Stimulated activated naive CD8-positive, alpha-beta T cell treated with anti-CD3 and anti-CD28 coated beads, Interleukin-15, amount 100 ng/mL, for 72 hours (primary cell): ENCODE measurements at regions not wholly inside any gene's neighbourhood (a gene's known extent, or its start where the extent isn't known, plus 50 kb on each side); places are given as distances from the start of the nearest gene placed in this dataset.

ENCODE experiments used
- ATAC-seq: fragments of 150-1000 bp; cut with Tn5 transposase; 2 replicates; pipeline ENCODE4 v1.10.0; 2021; ENCODE audit warnings: mild to moderate bottlenecking, moderate library complexity
- DNase-seq, 2 donors: peaks; one replicate each; pipeline ENCODE4 v3.0.0; 2021 to 2022
- H3K27ac Mint-ChIP-seq, 2 donors: one replicate each; pipeline ENCODE4 v1.8.0; 2022; ENCODE audit warnings: mild to moderate bottlenecking in 2 of 2, mixed read lengths in 2 of 2, moderate library complexity in 2 of 2
- H3K27me3 Mint-ChIP-seq: one replicate; pipeline ENCODE4 v1.8.0; 2022; ENCODE audit warnings: mixed read lengths
- H3K4me1 Mint-ChIP-seq: one replicate; pipeline ENCODE4 v1.8.0; 2022; ENCODE audit warnings: mild to moderate bottlenecking, mixed read lengths
- H3K4me3 Mint-ChIP-seq, 2 donors: one replicate each; pipeline ENCODE4 v1.8.0; 2022; ENCODE audit warnings: mild to moderate bottlenecking in 2 of 2, mixed read lengths in 2 of 2, moderate library complexity in 1 of 2
- H3K9me3 Mint-ChIP-seq, 2 donors: one replicate each; pipeline ENCODE4 v1.8.0; 2022; ENCODE audit warnings: mixed read lengths in 2 of 2

DNA sequence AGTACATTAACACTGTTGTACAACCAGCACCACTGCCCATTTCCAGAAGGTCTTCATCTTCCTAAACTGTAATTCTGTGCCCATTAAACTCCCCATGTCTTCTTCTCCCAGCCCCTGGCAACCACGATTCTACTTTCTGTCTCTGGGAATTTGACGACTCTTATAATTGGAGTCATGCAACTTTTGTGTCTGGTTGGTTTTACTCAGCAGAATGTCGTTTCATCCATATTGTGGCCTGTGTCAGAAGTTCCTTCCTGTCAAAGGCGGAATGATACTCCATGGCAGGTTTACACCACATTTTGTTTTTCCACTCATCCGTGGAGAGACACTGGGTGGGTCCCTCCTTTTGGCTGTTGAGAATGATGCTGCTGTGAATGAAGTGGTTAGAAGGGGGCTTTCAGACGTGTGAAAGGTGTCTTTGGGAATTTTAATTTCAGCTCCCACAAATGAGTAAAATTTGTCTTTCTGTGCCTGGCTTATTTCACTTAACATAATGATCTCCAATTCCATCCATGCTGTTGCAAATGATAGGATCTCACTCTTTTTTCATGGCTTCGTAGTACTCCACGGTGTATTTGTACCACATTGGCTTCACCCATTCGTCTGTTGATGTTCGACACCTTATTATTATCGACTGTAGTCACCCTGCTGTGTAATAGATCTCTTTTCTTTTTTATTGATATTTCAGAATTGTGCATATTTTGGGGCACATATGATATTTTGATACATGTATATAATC lies 86.1 kb upstream of the SEPTIN5 start:
- no peaks in the 10 kb centered on the region for H3K9me3 Mint-ChIP-seq
- no peak overlapping the region for H3K27ac Mint-ChIP-seq
- no peak for ATAC-seq
- DNase-seq, result no peak
- peaks cover 19% of the 10 kb centered on the region for H3K4me1 Mint-ChIP-seq
- no peaks in the 10 kb centered on the region for H3K27me3 Mint-ChIP-seq
- no peak overlapping the region for H3K4me3 Mint-ChIP-seq

DNA sequence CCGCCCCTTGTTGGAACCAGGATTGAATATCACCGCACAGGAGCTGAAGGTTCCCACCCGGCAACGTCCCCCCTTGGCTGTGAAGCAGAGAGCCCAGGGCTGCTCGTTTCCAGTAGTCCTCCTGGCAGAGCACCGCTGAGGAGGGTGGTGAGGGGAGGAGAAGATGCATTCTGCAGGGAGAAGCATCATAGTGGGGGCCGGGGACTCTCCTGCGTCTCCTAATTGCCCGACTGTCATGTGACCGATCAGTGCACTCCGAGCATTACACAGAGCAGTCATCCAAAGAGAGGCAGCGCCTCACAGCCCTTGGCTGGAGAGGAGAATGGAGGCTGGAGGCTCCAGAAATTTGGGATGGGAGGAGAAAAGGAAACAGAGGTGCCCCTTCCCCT lies 85.0 kb upstream of the SEPTIN5 start:
- no peaks in the 10 kb centered on the region for H3K9me3 Mint-ChIP-seq
- ATAC-seq, result no peak
- no peak for DNase-seq
- peak overlapping the region in 1 of 2 donors; percentile 50 for H3K27ac Mint-ChIP-seq
- no peaks in the 10 kb centered on the region for H3K27me3 Mint-ChIP-seq
- peaks cover 19% of the 10 kb centered on the region for H3K4me1 Mint-ChIP-seq
- no peak overlapping the region for H3K4me3 Mint-ChIP-seq

DNA sequence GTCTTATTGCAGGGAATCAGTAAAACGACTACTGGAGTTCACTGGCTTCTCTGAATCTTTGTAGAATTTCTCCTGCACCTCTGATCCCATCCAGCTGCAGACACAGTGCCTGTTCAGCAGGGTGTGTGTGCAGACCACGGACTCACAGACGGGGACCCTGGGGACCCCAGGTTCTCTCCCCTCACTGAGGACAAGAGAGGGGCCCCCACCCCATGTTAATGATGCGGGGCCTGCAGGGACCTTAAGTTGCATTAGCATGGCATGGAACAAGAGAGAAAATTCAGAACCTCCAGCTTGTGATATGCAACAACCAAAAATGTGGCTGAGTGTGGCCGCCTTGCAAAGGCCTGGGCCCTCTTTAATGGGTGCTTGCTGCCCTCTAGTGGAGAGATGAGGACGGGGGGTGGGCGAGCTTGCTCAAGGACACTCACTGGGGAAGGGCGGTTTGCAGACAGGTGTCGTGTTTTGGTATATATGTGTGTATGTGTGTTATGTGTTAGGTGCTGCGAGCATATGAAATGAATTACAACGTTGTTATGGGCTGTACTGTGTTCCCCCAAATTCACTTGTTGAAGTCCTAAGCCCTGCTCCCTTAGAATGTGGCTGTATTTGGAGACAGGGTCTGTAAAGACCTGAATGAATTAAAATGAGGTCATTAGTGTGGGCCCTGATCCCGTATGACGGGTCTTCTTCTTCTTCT lies 84.4 kb upstream of the SEPTIN5 start:
- peak; percentile 83 to 85 for DNase-seq
- H3K27ac Mint-ChIP-seq, result no peak overlapping the region
- peak; percentile 95 for ATAC-seq
- H3K9me3 Mint-ChIP-seq, result no peaks in the 10 kb centered on the region
- H3K4me3 Mint-ChIP-seq, result no peak overlapping the region
- H3K27me3 Mint-ChIP-seq, result no peaks in the 10 kb centered on the region
- H3K4me1 Mint-ChIP-seq, result peaks cover 19% of the 10 kb centered on the region

DNA sequence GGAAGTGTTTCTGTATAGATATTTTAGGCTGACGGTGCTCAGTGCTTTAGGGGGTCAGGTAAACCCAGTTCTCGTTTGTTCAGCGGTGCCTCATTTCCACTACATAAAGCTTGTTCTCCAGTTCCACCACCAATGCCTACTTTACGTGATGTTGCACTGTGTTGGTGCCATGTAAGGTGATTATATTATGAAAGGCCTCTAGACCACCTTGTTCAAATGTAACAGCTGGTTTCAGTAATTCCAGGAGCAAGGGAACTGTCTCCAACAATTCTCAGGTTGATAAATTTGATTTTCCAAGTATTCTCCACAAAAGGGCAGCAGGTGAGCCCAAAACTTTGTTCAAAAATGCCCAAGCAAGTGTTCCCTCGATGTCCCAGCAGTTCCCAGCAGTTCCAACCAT lies 83.7 kb upstream of the SEPTIN5 start:
- peaks cover 18% of the 10 kb centered on the region for H3K4me1 Mint-ChIP-seq
- no peak for DNase-seq
- no peak overlapping the region for H3K27ac Mint-ChIP-seq
- no peaks in the 10 kb centered on the region for H3K27me3 Mint-ChIP-seq
- no peaks in the 10 kb centered on the region for H3K9me3 Mint-ChIP-seq
- ATAC-seq, result no peak
- H3K4me3 Mint-ChIP-seq, result no peak overlapping the region

DNA sequence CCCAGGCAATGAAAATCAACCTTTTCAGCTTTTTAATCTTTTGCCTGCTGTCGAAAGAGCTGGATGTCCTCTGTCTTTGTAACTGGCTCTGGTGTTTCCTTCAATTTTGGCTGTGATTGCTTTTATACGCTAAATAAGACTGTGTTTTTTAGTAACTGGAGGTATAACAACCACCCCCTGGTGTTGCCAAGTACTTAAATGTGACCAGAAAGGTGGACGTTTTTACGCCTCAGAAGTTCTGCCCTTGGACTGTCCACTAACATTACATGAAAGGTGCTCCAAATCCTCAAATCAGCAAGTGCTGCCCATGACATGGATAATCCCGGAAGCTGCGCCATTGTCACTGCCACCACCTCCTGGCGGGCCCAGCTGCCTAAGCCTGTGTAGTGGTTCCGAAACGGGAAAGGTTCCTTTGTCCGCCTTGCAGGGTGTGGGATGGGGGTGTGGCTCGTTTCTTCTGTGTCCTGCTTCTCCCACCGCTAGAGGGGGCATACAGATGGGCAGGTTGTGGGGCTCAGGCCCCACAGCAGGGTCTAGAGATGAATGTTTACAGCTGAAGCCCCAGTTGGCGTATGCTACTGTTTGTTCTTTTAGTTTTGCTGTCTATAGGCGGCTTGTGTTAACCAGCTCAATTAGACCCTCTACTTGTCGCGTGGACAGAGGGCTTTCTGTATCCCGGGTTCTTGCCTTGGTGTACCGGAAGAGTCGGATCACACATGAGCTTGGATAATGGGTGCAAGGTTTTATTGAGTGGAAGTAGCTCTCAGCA lies 82.2 kb upstream of the SEPTIN5 start:
- Mint-ChIP-seq H3K4me3 (no peak overlapping the region), H3K27ac (no peak overlapping the region), H3K4me1 (peaks cover 12% of the 10 kb centered on the region), H3K9me3 (no peaks in the 10 kb centered on the region), H3K27me3 (no peaks in the 10 kb centered on the region)
- ATAC-seq (peak; percentile 61), DNase-seq (peak; percentile 17 to 24)

DNA sequence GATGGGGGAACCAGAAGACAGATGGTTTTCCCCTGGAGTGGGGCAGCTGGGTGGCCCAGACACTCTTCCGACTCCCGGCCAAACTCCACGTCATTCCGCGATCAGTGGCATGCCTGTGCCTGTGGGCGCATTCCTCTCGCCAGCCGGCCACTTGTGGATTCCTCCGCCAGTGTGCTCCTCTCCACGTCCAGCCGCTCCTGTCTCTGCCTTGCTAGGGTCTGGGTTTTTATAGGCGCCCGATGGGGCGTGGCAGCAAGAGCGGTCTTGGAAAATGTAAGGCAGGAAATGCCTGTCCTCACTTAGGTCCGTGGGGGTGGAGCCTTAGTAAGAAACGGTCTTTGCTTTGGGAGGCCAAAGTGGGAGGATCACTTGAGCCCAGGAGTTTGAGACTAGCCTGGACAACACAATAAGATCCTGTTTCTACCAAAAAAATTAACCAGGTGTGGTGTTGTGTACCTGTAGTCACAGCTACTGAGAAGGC lies 81.6 kb upstream of the SEPTIN5 start:
- Mint-ChIP-seq H3K27me3 (no peaks in the 10 kb centered on the region), H3K27ac (no peak overlapping the region), H3K4me1 (peaks cover 12% of the 10 kb centered on the region), H3K4me3 (no peak overlapping the region), H3K9me3 (no peaks in the 10 kb centered on the region)
- no peak for ATAC-seq
- no peak for DNase-seq

DNA sequence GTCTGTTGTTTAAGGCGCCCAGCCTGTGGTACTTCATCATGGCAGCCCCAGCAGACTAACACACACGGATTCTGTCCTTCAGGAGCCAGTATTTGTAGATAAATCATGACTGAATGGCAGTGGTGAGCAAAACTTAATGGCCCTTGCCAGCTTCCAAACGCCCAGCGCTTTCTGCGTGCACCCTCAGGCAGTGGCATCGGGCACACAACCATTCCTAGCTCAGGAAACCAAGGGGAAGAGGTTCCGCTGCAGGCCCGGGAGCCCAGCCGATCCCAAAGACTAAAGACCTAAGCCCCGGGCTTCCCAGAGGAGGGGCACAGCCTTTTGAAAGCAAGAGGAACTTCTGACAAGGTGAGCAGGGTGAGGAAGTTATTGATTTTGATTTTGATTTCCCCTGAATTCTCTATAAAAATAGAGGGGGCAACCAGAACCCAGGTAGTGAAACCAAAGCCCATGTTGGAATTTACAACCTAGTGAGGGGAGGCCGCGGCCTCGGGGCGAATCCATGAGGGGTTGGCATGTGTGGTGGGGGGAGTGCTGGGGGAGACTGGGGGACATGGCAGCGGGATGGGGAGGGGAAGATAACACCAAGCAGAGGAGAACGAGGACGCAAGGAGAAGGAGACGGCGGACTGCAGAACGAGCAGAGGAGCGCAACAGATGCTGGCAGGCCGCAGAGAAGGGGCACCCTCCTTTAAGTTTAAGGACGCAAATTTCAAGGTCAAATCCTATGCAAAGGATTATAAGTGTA lies 79.9 kb upstream of the SEPTIN5 start:
- no peak for ATAC-seq
- peaks cover 9% of the 10 kb centered on the region for H3K4me1 Mint-ChIP-seq
- DNase-seq, result no peak
- H3K27ac Mint-ChIP-seq, result no peak overlapping the region
- no peaks in the 10 kb centered on the region for H3K9me3 Mint-ChIP-seq
- no peaks in the 10 kb centered on the region for H3K27me3 Mint-ChIP-seq
- no peak overlapping the region for H3K4me3 Mint-ChIP-seq

DNA sequence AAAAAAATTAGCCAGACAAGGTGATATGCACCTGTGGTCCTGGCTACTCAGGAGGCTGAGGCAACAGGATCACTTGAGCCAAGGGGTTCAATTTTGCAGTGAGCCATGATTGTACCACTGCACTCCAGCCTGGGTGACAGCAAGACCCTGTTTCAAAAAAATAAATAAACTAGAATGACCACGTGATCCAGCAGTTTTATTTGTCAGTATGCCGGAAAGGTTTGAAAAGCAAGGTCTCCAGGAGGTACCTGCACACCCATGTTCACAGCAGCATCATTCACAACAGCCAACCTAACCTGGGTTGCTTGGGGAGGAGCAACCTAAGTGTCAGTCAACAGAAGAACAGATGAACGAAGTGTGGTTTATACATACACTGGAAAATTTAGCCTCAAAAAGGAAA lies 78.7 kb upstream of the SEPTIN5 start:
- Mint-ChIP-seq H3K4me1 (no peaks in the 10 kb centered on the region), H3K27ac (no peak overlapping the region), H3K9me3 (no peaks in the 10 kb centered on the region), H3K4me3 (no peak overlapping the region), H3K27me3 (no peaks in the 10 kb centered on the region)
- ATAC-seq (no peak), DNase-seq (no peak)

DNA sequence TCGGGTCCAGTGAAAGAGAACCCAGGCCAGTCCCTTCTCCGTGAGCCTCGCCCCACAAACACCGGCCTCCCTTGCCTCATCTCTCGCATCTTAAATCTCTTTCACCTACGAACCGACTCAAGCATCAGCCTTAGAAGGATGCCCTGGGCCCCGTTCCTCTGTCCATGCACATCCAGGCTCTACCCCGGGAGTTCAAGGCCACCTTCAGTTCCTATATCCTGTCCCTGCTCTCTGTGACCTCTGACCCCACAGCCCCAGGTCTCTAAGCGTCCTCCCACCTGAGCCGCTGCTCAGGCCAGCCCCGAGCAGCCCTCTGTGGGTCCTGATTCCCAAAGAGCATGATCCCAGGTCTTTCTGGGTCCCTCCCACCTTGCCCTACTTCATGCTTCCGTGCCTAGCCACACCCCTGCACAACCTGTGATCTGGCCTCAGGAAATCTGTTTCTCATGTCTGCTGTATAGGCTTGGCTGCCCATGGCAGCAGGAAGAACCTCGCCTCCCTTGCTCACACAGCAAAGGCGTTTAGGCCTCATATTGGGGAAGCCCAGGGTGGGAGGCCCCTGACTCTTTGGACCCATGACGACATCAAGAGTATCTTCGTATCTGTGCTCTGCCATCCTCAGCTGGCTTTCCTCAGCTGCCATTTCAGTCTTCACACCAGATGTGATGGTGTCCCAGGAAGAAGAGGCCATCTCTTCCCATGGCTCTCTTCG lies 77.5 kb upstream of the SEPTIN5 start:
- no peak for ATAC-seq
- Mint-ChIP-seq H3K27ac (no peak overlapping the region), H3K27me3 (no peaks in the 10 kb centered on the region)

DNA sequence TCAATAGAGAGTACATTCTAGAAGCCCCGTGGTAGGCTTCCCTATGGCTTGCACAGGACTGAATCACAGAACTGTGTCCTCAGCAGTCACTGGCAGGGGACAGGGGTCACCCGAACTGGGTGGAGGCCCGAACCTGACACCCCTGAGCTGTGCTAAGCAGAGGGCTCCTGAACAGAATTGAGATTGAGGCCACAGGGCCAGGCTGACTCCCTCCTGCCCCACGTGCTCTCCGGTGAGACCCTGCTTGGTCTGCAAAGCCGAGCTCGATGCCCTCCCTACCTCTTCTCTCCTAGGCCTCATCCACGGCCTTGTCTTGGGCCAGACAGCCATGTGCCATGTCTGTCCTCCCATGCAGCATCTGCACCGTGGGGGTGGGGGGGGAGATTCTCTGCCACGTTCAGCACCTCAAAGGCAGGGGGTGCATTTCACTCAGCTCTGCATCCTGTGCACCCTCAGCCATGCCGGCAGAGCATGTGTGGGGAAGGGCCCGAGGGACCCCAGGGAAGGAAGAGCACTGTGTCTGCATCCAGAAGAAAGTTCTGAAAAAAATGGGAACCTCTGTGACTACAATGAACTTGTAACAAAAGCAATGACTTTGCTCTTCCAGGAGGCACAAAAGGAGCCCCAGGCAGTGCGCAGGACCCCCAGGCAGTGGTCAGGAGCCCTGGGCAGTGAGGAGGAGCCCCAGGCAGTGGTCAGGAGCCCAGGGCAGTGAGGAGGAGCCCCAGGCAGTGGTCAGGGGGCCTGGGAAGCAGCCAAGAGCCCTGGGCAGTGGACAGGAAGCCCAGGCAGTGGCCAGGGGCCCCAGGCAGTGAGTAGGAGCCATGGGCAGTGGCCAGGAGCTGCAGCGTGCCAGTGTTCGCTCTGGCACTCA lies 76.7 kb upstream of the SEPTIN5 start:
- no peaks in the 10 kb centered on the region for H3K9me3 Mint-ChIP-seq
- ATAC-seq (no peak), DNase-seq (no peak)
- no peak overlapping the region for H3K27ac Mint-ChIP-seq
- H3K4me3 Mint-ChIP-seq, result no peak overlapping the region
- H3K4me1 Mint-ChIP-seq, result no peaks in the 10 kb centered on the region
- H3K27me3 Mint-ChIP-seq, result no peaks in the 10 kb centered on the region

More for the DNA sequence above, 77.5 kb upstream of the SEPTIN5 start:
- Mint-ChIP-seq H3K4me3 (no peak overlapping the region), H3K9me3 (no peaks in the 10 kb centered on the region), H3K4me1 (no peaks in the 10 kb centered on the region)
- DNase-seq, result no peak

DNA sequence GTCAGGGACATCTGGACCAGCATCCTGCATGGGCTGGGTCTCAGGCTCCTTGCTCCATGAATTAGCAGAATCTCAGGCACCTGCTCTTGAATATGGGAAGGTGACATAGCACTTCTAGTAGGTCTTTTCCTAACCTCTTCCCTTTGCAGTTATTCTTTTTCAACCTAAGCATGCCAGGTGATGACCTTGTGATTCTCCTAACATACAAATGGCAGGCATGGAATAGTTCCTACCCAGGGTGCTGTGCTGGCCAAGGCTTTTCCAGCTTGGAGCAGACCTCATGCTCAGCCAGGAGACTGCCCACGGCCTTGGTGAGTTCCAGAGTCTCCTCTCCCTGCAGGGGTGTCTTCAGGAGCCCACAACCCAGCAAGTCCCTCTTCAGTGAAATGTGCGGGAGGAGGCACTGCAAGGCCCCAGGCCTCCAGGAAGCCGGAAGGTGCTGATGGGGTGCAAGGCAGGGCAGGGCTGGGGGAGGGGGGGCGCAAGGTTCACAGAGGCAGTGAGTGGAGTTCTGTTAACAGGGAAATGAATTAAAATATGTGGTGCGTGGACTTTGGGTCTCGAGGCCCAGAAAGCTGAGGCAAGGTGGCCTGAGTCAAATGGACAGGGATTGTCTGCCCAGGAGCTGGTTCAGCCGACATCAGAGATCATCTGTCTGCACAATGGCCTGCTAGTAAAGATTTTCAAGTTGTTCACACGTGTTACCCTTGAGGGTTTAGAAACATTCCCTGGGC lies 75.9 kb upstream of the SEPTIN5 start:
- Mint-ChIP-seq H3K4me1 (no peaks in the 10 kb centered on the region), H3K27me3 (peaks cover 1% of the 10 kb centered on the region), H3K27ac (no peak overlapping the region), H3K4me3 (no peak overlapping the region), H3K9me3 (no peaks in the 10 kb centered on the region)
- DNase-seq, result no peak
- ATAC-seq, result no peak

DNA sequence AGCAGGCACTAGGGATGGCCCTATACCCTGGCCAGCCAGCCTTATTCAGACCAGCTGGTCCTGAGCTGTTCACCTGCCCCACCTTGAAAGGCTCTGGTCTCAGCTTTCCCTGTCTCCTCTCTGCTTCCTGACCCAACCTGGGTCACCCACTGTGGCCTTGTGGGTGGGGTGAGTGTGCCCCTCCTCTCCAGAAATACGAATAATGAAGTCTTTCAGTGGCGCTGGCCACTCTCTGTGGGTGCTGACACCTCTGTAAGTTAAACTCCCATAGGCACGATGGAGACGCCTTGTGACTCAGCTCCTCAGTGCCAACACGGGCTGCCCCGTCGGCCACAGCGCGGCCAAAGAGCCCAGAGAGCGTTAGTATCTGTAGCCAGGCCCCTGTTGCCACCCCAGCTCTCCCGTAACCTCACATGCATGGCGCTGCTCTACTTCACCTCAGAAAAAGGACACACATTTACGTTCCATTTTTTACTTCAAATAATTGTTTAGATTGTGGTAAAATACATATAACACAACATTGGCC lies 74.6 kb upstream of the SEPTIN5 start:
- H3K27ac Mint-ChIP-seq, result peak overlapping the region in 1 of 2 donors; percentile 36
- DNase-seq, result no peak
- H3K4me3 Mint-ChIP-seq, result no peak overlapping the region
- ATAC-seq, result no peak
- no peaks in the 10 kb centered on the region for H3K4me1 Mint-ChIP-seq
- H3K9me3 Mint-ChIP-seq, result no peaks in the 10 kb centered on the region
- H3K27me3 Mint-ChIP-seq, result peaks cover 11% of the 10 kb centered on the region

DNA sequence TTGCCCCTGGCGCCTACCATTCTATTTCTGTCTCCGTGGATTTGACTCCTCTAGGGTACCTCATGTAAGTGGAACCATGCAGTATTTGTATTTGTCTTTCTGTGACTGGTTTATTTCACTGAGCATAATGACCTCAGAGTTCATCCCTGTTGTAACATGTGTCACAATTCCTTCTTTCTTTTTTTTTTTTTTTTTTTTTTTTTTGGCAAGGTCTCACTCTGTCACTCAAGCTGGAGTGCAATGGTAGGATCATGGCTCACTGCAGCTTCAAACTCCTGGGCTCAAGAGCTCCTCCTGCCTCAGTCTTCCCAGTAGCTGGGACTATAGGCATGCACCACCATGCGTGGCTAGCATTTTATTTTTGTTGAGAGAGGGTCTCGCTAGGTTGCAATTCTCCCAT lies 74.0 kb upstream of the SEPTIN5 start:
- no peaks in the 10 kb centered on the region for H3K9me3 Mint-ChIP-seq
- ATAC-seq (no peak), DNase-seq (no peak)
- H3K4me1 Mint-ChIP-seq, result no peaks in the 10 kb centered on the region
- H3K27me3 Mint-ChIP-seq, result peaks cover 17% of the 10 kb centered on the region
- peak overlapping the region in 1 of 2 donors; percentile 70 for H3K27ac Mint-ChIP-seq
- H3K4me3 Mint-ChIP-seq, result no peak overlapping the region
